ENCODE measurements at regions not wholly inside any gene's neighbourhood (a gene's known extent, or its start where the extent isn't known, plus 50 kb on each side); places are given as distances from the start of the nearest gene placed in this dataset.
A peak's percentile ranks its signal among the peaks of the same experiment; 100 is the strongest.
"Not testable (repeated sequence)": the region's sequence is repeated elsewhere in the genome, so short reads cannot be mapped to it uniquely, and the experiment has no call there.

DNA sequence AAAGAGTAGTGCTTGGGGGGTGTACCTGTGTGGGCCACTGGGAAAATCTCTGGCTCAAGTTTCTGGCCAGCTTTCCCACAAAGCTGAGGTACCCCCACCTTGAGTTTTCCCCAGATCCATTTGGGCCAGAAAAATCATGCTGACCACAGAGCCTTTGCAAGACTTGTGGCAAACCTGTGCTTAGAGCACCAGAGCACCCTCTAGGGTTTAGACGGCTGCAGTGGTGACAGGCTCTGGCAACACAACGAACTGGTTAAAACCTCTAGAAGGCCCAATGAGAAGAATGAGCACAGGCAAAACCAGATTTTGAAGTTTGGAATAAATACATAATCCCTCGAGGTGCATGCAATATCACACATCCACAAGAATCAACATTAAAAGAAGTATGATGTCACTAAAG is 290.7 kb upstream of the FOLH1 start:
- TF ChIP-seq, protein P1, sequence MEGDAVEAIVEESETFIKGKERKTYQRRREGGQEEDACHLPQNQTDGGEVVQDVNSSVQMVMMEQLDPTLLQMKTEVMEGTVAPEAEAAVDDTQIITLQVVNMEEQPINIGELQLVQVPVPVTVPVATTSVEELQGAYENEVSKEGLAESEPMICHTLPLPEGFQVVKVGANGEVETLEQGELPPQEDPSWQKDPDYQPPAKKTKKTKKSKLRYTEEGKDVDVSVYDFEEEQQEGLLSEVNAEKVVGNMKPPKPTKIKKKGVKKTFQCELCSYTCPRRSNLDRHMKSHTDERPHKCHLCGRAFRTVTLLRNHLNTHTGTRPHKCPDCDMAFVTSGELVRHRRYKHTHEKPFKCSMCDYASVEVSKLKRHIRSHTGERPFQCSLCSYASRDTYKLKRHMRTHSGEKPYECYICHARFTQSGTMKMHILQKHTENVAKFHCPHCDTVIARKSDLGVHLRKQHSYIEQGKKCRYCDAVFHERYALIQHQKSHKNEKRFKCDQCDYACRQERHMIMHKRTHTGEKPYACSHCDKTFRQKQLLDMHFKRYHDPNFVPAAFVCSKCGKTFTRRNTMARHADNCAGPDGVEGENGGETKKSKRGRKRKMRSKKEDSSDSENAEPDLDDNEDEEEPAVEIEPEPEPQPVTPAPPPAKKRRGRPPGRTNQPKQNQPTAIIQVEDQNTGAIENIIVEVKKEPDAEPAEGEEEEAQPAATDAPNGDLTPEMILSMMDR (conservative IDR thresholded peaks at IDR 0.05): no peak
- H3K27ac ChIP-seq: no peak overlapping the region

DNA sequence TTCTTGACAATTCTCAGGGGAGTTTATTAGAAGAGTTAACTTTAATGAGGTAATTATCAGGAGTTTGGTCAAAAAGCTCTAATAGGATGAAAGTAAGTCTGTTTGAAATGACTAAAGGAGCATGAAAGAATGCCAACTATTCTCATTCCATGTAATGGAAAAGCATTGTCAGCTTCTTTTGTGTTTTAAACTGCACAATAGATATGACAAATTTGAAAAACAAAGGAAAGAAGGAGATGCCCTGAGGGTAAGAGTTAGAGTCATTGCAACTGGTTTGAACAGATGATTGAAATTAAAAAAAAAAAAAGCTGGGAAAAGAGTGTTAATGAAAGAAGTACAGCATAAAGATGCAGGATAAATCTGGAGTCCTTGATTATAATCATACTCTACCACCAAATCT is 296.8 kb upstream of the FOLH1 start:
- H3K27ac ChIP-seq: no peak overlapping the region
- TF ChIP-seq, protein P1 (conservative IDR thresholded peaks at IDR 0.05): no peak

DNA sequence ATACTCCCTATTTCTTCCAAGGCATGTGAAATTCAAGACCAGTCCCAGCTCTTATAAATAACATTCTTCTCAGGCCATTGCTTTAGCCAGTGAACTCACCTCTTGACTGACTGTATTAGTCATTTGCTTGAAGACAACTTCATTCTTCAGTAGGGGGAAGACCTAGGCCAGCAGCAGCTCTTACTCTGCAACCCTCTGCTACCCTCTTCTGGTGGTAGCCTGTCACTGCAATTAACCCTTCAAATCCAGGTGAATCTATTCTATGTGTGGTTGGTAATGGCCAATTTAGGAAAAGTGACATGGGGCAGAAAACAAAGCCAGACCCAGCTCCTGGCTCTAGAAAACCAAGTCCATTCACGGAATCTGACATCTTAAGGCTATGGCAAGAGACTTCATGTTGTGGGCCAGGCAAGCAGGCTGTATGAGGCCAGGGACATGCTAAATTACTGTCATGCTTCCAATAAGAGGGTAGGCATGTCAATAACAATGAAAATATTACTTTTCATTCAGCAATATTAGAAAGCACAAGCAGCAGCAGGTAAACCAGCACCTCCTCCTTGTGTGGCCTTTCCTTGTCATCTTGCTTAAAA is 317.9 kb upstream of the FOLH1 start:
- not testable (repeated sequence) for H3K27ac ChIP-seq
- TF ChIP-seq, protein P1 (conservative IDR thresholded peaks at IDR 0.05): peak; percentile 89

DNA sequence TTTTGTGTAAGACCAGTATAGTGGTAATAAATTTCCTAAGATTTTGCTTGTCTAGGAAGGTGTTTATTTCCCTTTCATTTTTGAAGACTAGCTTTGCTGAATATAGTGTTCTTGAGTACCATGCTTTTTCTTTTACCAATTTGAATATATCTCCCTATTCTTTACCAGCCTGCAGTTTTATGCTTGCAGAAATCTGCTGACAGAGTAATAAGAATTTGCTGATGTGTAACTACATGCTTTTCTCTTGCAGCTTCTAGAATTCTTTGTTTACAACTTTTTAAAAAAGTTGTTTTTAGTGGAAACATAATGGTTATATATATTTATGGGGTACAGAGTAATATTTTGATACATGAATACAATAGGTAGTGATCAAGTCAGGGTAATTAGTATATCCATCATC is 324.8 kb upstream of the FOLH1 start:
- no peak overlapping the region for H3K27ac ChIP-seq
- TF ChIP-seq, protein P1 (conservative IDR thresholded peaks at IDR 0.05): no peak

DNA sequence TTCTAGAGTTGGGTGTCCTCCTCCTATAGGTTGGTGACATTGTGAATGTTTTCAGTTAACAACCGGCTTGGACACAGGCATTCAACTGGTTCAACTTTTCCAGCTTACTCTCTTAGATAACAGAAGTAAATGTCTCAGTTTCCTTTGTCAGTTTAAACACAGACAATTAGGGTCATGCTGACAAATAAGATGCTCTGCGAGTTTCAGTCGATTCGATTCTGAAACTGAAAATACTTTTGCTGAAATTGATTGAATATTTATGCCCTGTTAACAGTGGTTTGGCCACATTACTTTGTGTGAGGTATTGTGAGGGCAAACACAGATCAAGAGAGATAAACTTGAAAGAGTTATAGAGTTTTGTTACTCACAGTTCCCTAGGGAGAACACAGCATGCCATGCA is 330.5 kb upstream of the FOLH1 start:
- H3K27ac ChIP-seq: not testable (repeated sequence)

DNA sequence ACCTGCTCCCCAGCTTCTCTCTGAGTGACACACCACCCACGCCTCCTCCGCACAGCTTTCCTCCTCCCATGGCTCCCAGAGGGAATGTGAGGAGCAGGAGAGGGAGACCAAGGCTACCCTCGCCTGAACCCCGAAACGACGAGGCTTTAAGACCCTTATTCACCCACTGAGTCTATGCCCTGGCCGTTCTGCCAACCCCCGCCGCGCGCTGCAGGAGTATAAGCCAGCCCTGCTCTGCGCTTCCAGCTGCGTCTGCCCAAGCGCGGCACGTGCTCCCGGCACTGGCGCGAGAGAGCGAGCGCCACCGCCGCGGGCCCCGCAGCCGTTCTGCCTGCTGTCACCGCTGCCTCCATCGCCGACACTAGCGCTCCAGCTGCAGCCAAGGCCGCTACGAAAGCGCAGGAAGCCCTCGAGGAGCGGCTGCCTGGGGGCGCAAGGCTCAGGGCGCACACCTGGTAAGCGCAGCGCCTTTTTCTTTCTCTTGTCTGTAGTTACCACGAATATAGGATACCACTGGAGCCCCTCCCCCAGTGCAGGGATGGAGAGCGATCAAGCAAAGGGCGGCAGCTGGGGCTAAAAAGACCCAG is 350.0 kb upstream of the FOLH1 start:
- not testable (repeated sequence) for H3K27ac ChIP-seq

DNA sequence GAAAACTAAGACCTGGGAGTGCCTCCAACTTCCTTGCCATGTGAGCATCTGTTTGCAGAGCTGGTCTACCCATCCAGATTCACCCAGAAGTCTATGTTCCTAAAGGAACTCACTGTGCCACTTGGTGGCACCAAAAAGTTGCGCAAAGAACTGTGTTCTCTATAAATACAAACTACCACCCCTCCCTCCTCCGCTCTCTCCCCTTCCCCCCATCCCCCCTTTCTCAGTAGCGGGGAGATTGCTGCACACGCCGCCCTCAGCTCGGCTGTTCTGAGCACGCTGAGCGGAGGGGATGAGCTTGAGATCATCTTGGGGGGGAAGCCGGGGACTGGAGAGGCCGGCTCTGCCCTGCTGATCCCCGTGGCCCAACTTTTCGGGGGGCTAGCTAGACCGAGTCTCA is 352.2 kb upstream of the FOLH1 start:
- H3K27ac ChIP-seq: not testable (repeated sequence)

DNA sequence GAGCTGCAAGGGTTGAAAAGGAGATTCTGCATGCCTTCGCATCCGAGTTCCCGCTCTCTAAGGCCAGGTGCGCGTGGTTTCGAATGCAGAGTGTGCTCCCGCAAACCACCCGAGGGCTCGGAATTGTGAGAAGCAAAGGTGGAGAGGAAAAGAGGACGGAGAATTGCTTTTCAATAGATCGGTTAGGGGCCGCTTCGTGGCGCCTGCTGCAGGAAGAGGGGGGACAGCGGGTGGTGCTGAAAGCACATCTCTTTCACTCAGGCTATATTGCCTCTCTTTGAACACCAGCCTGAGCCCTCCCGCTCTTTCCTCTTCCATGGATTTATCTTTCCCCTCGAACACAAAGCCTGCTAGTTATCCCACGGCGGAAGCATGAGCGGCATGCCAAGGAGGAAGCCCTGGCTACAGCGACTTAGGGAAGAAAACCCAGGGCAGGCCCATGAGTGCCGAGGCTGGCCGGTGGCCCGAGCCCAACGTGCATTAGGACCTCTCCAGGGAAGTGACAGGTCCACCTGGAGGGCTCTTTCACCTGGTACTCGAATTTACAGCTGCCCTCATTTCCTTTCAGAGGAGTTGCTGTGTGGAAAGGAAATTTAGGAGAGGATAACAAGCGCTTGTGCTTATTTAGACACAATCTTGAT is 353.0 kb upstream of the FOLH1 start:
- not testable (repeated sequence) for H3K27ac ChIP-seq

DNA sequence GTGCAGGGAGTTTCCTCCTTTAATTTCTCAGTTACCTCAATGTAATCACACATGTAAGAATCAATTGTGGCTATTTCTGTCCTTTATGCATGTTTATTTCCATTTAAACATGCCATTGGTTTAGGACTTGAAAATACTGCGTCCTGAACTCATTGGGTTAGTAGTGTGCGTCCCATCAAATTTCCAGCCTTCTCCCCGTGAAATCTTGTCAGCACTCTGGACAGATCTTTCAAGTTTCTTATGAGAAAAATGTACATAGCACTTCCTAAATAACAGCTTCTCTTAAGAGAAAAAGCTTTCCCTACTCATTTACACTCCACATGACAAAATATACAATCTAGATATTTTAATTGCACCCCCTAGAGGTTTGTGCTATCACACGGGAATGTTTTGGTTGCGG is 353.9 kb upstream of the FOLH1 start:
- H3K27ac ChIP-seq: not testable (repeated sequence)

DNA sequence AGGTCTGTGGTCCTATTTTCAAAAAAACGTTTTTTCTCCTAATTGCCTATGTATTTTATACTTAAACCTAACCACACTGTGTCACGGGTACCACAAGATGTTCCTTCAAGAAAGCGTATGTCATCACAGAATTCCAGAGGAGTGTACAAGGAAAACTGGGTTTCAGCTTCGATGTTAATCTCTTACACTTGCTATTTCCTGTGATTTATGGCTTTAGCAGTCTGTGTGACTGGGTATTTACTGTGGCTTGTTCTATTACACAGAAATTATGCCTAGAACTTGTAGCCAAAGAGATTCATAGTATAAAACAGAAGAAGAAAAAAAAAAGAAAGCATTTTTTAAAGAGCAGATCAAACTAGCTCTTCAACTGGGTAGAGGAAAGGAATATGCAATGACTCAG is 371.1 kb upstream of the FOLH1 start:
- not testable (repeated sequence) for H3K27ac ChIP-seq

DNA sequence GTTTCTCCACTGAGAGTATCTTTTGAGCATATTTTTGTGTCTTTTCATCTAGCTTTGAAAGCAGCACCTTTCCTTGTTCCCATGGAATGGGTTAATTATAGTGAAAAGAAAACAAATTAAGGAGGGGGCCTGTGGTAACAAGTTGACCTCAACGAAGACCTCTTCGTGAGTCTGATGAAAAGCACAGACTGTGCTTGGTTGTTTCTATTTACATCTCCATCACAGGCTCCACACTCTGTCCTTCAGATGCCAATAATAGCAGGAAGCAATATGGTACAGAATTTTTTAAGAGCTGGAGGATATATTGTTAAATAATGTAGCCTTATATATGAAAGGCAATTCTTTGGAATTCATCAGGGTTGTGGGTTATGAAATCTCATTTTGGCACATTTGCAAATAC is 366.7 kb upstream of the OR4C13 start:
- not testable (repeated sequence) for H3K27ac ChIP-seq

DNA sequence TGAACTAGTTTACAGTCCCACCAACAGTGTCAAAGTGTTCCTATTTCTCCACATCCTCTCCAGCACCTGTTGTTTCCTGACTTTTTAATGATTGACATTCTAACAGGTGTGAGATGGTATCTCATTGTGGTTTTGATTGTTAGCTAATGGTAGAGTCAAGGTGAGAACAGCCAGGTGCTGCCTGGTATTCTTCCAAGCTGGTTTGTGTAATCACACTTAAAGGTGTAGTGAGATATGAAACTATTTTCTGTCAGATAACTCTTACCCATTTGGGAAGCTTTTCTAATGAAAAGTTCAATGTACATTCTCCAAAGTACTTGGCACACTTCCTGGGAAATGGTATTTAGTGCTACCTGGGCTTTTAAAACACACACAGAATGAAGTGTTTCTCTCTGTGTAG is 343.3 kb upstream of the OR4C13 start:
- not testable (repeated sequence) for H3K27ac ChIP-seq

DNA sequence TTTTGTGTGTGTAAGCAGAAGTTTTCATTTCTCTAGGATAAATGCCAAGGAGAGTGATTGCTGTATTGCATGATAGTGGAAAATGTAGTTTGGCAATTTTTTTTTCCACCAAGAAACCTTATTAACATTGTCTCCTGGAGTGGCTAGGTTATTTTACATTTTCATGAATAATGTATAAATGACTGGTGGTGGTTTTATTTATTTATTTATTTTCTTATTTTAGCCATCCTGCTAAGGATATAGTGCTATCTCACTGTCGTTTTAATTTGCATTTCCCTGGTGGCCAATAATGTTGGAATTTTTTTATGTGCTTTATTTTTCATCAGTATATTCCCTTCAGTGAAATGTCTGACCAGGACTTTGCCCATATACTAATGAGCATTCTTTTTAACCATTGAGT is 328.3 kb upstream of the OR4C13 start:
- not testable (repeated sequence) for H3K27ac ChIP-seq

DNA sequence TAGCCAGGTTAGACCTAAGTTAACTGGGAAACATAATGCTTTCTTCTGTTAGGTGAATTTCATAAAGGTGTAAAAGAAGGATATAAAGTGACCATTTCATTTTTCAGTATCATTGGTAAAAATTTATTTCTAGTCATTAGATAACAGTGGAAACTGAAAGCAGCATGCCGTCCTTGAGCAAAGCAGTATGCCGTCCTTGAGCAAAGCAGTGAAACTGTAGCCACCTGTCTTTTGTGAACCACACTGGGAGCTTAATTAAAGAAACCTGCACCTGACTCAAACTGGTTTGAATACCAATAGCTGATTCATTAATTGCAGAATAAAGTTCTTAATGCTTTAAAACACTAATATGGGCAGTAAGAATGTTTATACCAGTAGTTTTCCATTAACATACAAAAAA is 281.5 kb upstream of the OR4C13 start:
- H3K27ac ChIP-seq: not testable (repeated sequence)

DNA sequence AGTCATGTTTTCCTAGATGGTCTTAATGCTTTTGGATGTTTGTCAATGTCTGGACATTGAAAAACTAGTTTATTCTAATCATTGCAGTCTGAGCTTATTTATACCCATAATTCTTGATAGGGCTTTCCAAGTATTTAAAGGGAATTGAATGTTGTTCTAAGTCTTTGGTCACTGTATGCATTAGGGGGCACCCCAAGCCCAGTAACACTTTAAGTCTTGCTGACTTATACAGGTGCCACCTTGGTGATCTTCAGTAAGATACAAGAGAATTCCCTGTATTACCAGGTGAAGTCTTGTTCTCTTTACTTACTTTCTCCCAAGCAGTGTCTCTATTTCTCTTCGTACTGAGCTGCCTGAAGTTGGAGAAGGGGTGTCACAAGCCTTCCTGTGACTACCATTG is 250.1 kb upstream of the OR4C13 start:
- H3K27ac ChIP-seq: not testable (repeated sequence)

DNA sequence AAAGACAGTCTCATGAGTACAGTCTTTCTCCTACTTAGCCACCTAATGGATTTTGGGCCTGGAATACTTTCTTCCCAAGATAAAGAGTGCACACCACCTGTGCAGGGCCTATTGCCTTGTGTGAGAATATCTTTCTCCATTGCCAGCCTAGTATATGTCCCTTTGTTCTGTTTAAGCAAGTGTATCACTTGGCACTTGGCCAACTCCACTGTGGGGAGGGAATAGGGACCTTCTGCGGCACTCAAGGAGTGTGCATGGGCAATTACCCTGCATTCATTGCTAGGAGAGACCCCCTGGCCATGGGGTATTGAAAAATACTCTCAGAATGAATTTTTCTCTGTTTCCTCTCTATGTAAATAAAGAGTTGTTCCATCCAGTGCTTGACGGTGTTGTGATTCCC is 201.7 kb upstream of the OR4C13 start:
- not testable (repeated sequence) for H3K27ac ChIP-seq

DNA sequence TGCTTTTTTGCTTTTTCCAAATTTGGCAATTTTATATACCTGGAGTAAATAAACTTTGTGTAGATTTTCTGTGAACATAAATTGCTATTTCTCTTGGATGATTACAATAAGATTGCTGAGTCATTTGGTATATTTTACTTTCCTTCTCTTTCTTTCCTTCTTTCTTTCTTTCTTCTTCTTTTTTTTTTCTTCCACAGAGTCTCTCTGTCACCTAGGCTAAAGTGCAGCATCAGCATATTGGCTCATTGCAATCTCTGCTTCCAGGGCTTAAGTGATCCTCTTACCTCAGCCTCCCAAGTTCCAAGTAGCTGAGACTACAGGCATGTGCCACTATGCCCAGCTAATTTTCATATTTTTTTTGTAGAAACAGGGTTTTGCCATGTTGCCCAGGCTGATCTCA is 201.2 kb upstream of the OR4C13 start:
- not testable (repeated sequence) for H3K27ac ChIP-seq

Measured in VCaP (cell line).